ENCODE measurements at regions not wholly inside any gene's neighbourhood (a gene's known extent, or its start where the extent isn't known, plus 50 kb on each side); places are given as distances from the start of the nearest gene placed in this dataset.

- peaks cover 10% of the 10 kb centered on the region; the same call in 1 of the 2 replicates for H3K4me1 ChIP-seq (ENCODE audit: low read length)
- no peaks in the 10 kb centered on the region for H3K27me3 ChIP-seq (replicated peaks; ENCODE audit: insufficient read depth, low read length)
- TF ChIP-seq CTCF (IDR thresholded peaks at IDR 0.05; ENCODE audit: low read length) (no peak), EZH2phosphoT487 (IDR thresholded peaks at IDR 0.05; ENCODE audit: low read length) (no peak), EZH2 (optimal IDR thresholded peaks at IDR 0.05; ENCODE audit: low read depth, low read length) (no peak)
- no peaks in the 10 kb centered on the region for H3K9me3 ChIP-seq (replicated peaks; ENCODE audit: insufficient read depth, low read length)
- no peak overlapping the region for H3K4me3 ChIP-seq (ENCODE audit: low read length)
- no peak overlapping the region for H3K27ac ChIP-seq (ENCODE audit: low read length)
- no peak overlapping the region for H3K9ac ChIP-seq (ENCODE audit: low read length)
- H3K79me2 ChIP-seq (ENCODE audit: low read length) = no peaks in the 10 kb centered on the region
- H3K9me2 ChIP-seq (replicated peaks; ENCODE audit: insufficient read depth, low read length) = no peaks in the 10 kb centered on the region
- no peak for DNase-seq
- H3F3A ChIP-seq (ENCODE audit: insufficient read depth, low read length) = 0 out of 2 replicates have a peak, but pooled peaks cover 3% of the 10 kb centered on the region
- no peaks in the 10 kb centered on the region for H4K20me1 ChIP-seq (ENCODE audit: insufficient read depth, low read length)
- no peak overlapping the region for H3K4me2 ChIP-seq (ENCODE audit: low read depth, low read length)
- no peak overlapping the region for H2AFZ ChIP-seq (ENCODE audit: low read length)
- no peaks in the 10 kb centered on the region for H3K36me3 ChIP-seq (replicated peaks; ENCODE audit: insufficient read depth, low read length)
Observed at GRCh38 chr7:22874904-22875303, 52.3 kb upstream of the TOMM7 start.
